GM18505 (cell line): ENCODE measurements at regions not wholly inside any gene's neighbourhood (a gene's known extent, or its start where the extent isn't known, plus 50 kb on each side); places are given as distances from the start of the nearest gene placed in this dataset.

Experiments
- ATAC-seq: cut with Tn5 transposase; IDR thresholded peaks from one replicate; pipeline ENCODE4 v1.9.1; 2021; ENCODE audit not compliant: unreplicated experiment
- POLR2A ChIP-seq: IDR thresholded peaks from 4 replicates; pipeline ENCODE4 v1.6.1; 2011; ENCODE audit warnings: borderline replicate concordance; ENCODE audit not compliant: insufficient read depth, insufficient read length; ENCODE audit errors: extremely low read depth

- no peak for ATAC-seq
- no peak for TF ChIP-seq POLR2A
These were observed 126.0 kb upstream of the CNTN1 start for GRCh38 chr12:40566271-40566670.

GRCh38 chr12:40569626-40570179 lies 122.5 kb upstream of the CNTN1 start:
- TF ChIP-seq POLR2A = no peak

GRCh38 chr12:40573024-40573423 lies 119.2 kb upstream of the CNTN1 start:
- TF ChIP-seq POLR2A = no peak
- ATAC-seq = no peak

More at GRCh38 chr12:40569626-40570179, 122.5 kb upstream of the CNTN1 start:
- ATAC-seq = no peak

- ATAC-seq = no peak
- TF ChIP-seq POLR2A = no peak
These were observed 116.3 kb upstream of the CNTN1 start for GRCh38 chr12:40575987-40576386.

GRCh38 chr12:40577834-40578233 lies 114.4 kb upstream of the CNTN1 start:
- no peak for ATAC-seq

GRCh38 chr12:40579687-40580086 lies 112.6 kb upstream of the CNTN1 start:
- no peak for TF ChIP-seq POLR2A
- no peak for ATAC-seq

More at GRCh38 chr12:40577834-40578233, 114.4 kb upstream of the CNTN1 start:
- no peak for TF ChIP-seq POLR2A

GRCh38 chr12:40580346-40580745 lies 111.9 kb upstream of the CNTN1 start:
- ATAC-seq = no peak
- TF ChIP-seq POLR2A = no peak

- no peak for ATAC-seq
- no peak for TF ChIP-seq POLR2A
These were observed 110.3 kb upstream of the CNTN1 start for GRCh38 chr12:40581889-40582288.

GRCh38 chr12:40583743-40584142 lies 108.5 kb upstream of the CNTN1 start:
- no peak for TF ChIP-seq POLR2A
- ATAC-seq = no peak

GRCh38 chr12:40584763-40585162 lies 107.5 kb upstream of the CNTN1 start:
- TF ChIP-seq POLR2A = no peak
- ATAC-seq = no peak

GRCh38 chr12:40586823-40587222 lies 105.4 kb upstream of the CNTN1 start:
- no peak for TF ChIP-seq POLR2A
- no peak for ATAC-seq

- TF ChIP-seq POLR2A = no peak
- ATAC-seq = no peak
These were observed 104.8 kb upstream of the CNTN1 start for GRCh38 chr12:40587421-40587820.

- ATAC-seq = no peak
- no peak for TF ChIP-seq POLR2A
These were observed 104.3 kb upstream of the CNTN1 start for GRCh38 chr12:40587970-40588369.

- ATAC-seq = no peak
- TF ChIP-seq POLR2A = no peak
These were observed 95.1 kb upstream of the CNTN1 start for GRCh38 chr12:40597133-40597532.

- no peak for TF ChIP-seq POLR2A
- ATAC-seq = no peak
These were observed 94.2 kb upstream of the CNTN1 start for GRCh38 chr12:40598073-40598472.
